ENCODE measurements at regions not wholly inside any gene's neighbourhood (a gene's known extent, or its start where the extent isn't known, plus 50 kb on each side); places are given as distances from the start of the nearest gene placed in this dataset.

- H3K4me2 ChIP-seq (ENCODE audit: control insufficient read depth, extremely low read depth, insufficient read depth, low read depth, low read length) = no peak overlapping the region
- dilution Hi-C loops (cut with MboI; ENCODE audit: extremely low pct_ligation_motif_present, low sequenced_read_pairs) = no loop called here
- no peaks in the 10 kb centered on the region for H3K9me3 ChIP-seq (ENCODE audit: control insufficient read depth, low read depth, low read length)
- H3K4me1 ChIP-seq (ENCODE audit: control insufficient read depth, extremely low read depth, insufficient read depth, low read length) = no peaks in the 10 kb centered on the region
- H3K27me3 ChIP-seq (ENCODE audit: control insufficient read depth, extremely low read depth, insufficient read depth, low read length) = no peaks in the 10 kb centered on the region
- no peak overlapping the region for H3K4me3 ChIP-seq (ENCODE audit: control insufficient read depth in 2 of 3, extremely low read depth in 1 of 3, insufficient read depth in 2 of 3, low read depth in 1 of 3, low read length in 3 of 3)
- DNase-seq (ENCODE audit: low read depth, low spot score) (no peak), FAIRE-seq (no peak)
- H3K36me3 ChIP-seq (ENCODE audit: control insufficient read depth in 2 of 2, extremely low read depth in 1 of 2, insufficient read depth in 2 of 2, low read length in 2 of 2) = no peaks in the 10 kb centered on the region
- no peaks in the 10 kb centered on the region for H3K79me2 ChIP-seq (ENCODE audit: control insufficient read depth, insufficient read depth, low read length)
- no peak overlapping the region for H3K27ac ChIP-seq (ENCODE audit: control insufficient read depth, insufficient read depth, low read length)
- no peak for TF ChIP-seq EZH2 (IDR thresholded peaks at IDR 0.05; ENCODE audit: low read length)
- TF ChIP-seq CTCF (optimal IDR thresholded peaks at IDR 0.05 in 1 of 3, IDR thresholded peaks at IDR 0.05 in 1 of 3, conservative IDR thresholded peaks at IDR 0.05 in 1 of 3; ENCODE audit: extremely low read depth in 1 of 3, insufficient read depth in 2 of 3, low read length in 3 of 3) = no peak
- no peaks in the 10 kb centered on the region for H4K20me1 ChIP-seq (ENCODE audit: control insufficient read depth, extremely low read depth, insufficient read depth, low read length)
- H3K9me1 ChIP-seq (ENCODE audit: control insufficient read depth, extremely low read depth, insufficient read depth, low read length) = no peaks in the 10 kb centered on the region
- H3K9ac ChIP-seq (ENCODE audit: control insufficient read depth, extremely low read depth, insufficient read depth, low read length) = no peak overlapping the region
- no peak overlapping the region for H2AFZ ChIP-seq (ENCODE audit: control insufficient read depth, low read length)
Observed at GRCh38 chr2:103292573-103292972, 530.7 kb downstream of the TMEM182 start.

GRCh38 chr2:103293067-103293741 is 531.4 kb downstream of the TMEM182 start:
- Histone ChIP-seq H3K27ac (ENCODE audit: control insufficient read depth, insufficient read depth, low read length) (no peak overlapping the region), H3K9me3 (ENCODE audit: control insufficient read depth, low read depth, low read length) (no peaks in the 10 kb centered on the region), H3K9ac (ENCODE audit: control insufficient read depth, extremely low read depth, insufficient read depth, low read length) (no peak overlapping the region), H3K79me2 (ENCODE audit: control insufficient read depth, insufficient read depth, low read length) (no peaks in the 10 kb centered on the region), H3K9me1 (ENCODE audit: control insufficient read depth, extremely low read depth, insufficient read depth, low read length) (no peaks in the 10 kb centered on the region), H3K4me1 (ENCODE audit: control insufficient read depth, extremely low read depth, insufficient read depth, low read length) (no peaks in the 10 kb centered on the region), H3K27me3 (ENCODE audit: control insufficient read depth, extremely low read depth, insufficient read depth, low read length) (no peaks in the 10 kb centered on the region), H3K36me3 (ENCODE audit: control insufficient read depth in 2 of 2, extremely low read depth in 1 of 2, insufficient read depth in 2 of 2, low read length in 2 of 2) (no peaks in the 10 kb centered on the region), H2AFZ (ENCODE audit: control insufficient read depth, low read length) (no peak overlapping the region), H3K4me3 (ENCODE audit: control insufficient read depth in 2 of 3, extremely low read depth in 1 of 3, insufficient read depth in 2 of 3, low read depth in 1 of 3, low read length in 3 of 3) (no peak overlapping the region), H3K4me2 (ENCODE audit: control insufficient read depth, extremely low read depth, insufficient read depth, low read depth, low read length) (no peak overlapping the region), H4K20me1 (ENCODE audit: control insufficient read depth, extremely low read depth, insufficient read depth, low read length) (no peaks in the 10 kb centered on the region)
- TF ChIP-seq EZH2 (IDR thresholded peaks at IDR 0.05; ENCODE audit: low read length) = no peak
- no peak for TF ChIP-seq CTCF (optimal IDR thresholded peaks at IDR 0.05 in 1 of 3, IDR thresholded peaks at IDR 0.05 in 1 of 3, conservative IDR thresholded peaks at IDR 0.05 in 1 of 3; ENCODE audit: extremely low read depth in 1 of 3, insufficient read depth in 2 of 3, low read length in 3 of 3)
- dilution Hi-C loops (cut with MboI; ENCODE audit: extremely low pct_ligation_motif_present, low sequenced_read_pairs) = no loop called here
- DNase-seq (ENCODE audit: low read depth, low spot score) = no peak
- FAIRE-seq = no peak
